ENCODE measurements at regions not wholly inside any gene's neighbourhood (a gene's known extent, or its start where the extent isn't known, plus 50 kb on each side); places are given as distances from the start of the nearest gene placed in this dataset.

GRCh38 chr2:190762566-190762965 is 113.7 kb downstream of the NAB1 start:
- TF ChIP-seq, protein P1, sequence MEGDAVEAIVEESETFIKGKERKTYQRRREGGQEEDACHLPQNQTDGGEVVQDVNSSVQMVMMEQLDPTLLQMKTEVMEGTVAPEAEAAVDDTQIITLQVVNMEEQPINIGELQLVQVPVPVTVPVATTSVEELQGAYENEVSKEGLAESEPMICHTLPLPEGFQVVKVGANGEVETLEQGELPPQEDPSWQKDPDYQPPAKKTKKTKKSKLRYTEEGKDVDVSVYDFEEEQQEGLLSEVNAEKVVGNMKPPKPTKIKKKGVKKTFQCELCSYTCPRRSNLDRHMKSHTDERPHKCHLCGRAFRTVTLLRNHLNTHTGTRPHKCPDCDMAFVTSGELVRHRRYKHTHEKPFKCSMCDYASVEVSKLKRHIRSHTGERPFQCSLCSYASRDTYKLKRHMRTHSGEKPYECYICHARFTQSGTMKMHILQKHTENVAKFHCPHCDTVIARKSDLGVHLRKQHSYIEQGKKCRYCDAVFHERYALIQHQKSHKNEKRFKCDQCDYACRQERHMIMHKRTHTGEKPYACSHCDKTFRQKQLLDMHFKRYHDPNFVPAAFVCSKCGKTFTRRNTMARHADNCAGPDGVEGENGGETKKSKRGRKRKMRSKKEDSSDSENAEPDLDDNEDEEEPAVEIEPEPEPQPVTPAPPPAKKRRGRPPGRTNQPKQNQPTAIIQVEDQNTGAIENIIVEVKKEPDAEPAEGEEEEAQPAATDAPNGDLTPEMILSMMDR (conservative IDR thresholded peaks at IDR 0.05; ENCODE audit: low read depth, low read length) = no peak
- no peak for TF ChIP-seq EZH2 (IDR thresholded peaks at IDR 0.05; ENCODE audit: borderline replicate concordance, low read depth, low read length, poor library complexity, severe bottlenecking)
